HG03103 (cell line): ENCODE measurements at regions not wholly inside any gene's neighbourhood (a gene's known extent, or its start where the extent isn't known, plus 50 kb on each side); places are given as distances from the start of the nearest gene placed in this dataset.

Experiments
- ATAC-seq: cut with Tn5 transposase; IDR thresholded peaks from one replicate; pipeline ENCODE4 v1.9.1; 2021; ENCODE audit warnings: low read depth; ENCODE audit not compliant: unreplicated experiment

- no peak for ATAC-seq
Measured at GRCh38 chr11:116112087-116112935, 608.1 kb upstream of the CADM1 start.

- no peak for ATAC-seq
Measured at GRCh38 chr11:116111546-116111945, 607.3 kb upstream of the CADM1 start.

GRCh38 chr11:116110802-116111201, 606.6 kb upstream of the CADM1 start:
- no peak for ATAC-seq

GRCh38 chr11:116110356-116110755, 606.1 kb upstream of the CADM1 start:
- no peak for ATAC-seq

- ATAC-seq, result no peak
Measured at GRCh38 chr11:116109228-116109627, 605.0 kb upstream of the CADM1 start.

- no peak for ATAC-seq
Measured at GRCh38 chr11:116108161-116108560, 603.9 kb upstream of the CADM1 start.

GRCh38 chr11:116107229-116107628, 603.0 kb upstream of the CADM1 start:
- ATAC-seq, result no peak

- no peak for ATAC-seq
Measured at GRCh38 chr11:116104498-116105174, 600.4 kb upstream of the CADM1 start.

- no peak for ATAC-seq
Measured at GRCh38 chr11:116101902-116102301, 597.7 kb upstream of the CADM1 start.

GRCh38 chr11:116100016-116100415, 595.8 kb upstream of the CADM1 start:
- ATAC-seq, result no peak

- ATAC-seq, result no peak
Measured at GRCh38 chr11:116099541-116099940, 595.3 kb upstream of the CADM1 start.

- no peak for ATAC-seq
Measured at GRCh38 chr11:116096272-116096995, 592.2 kb upstream of the CADM1 start.

GRCh38 chr11:116093481-116094270, 589.5 kb upstream of the CADM1 start:
- ATAC-seq, result no peak

- ATAC-seq, result no peak
Measured at GRCh38 chr11:116093065-116093464, 588.9 kb upstream of the CADM1 start.

GRCh38 chr11:116086426-116086825, 582.2 kb upstream of the CADM1 start:
- ATAC-seq, result no peak

GRCh38 chr11:116085031-116085635, 580.9 kb upstream of the CADM1 start:
- no peak for ATAC-seq

- no peak for ATAC-seq
Measured at GRCh38 chr11:116084511-116084910, 580.3 kb upstream of the CADM1 start.

GRCh38 chr11:116082256-116082655, 578.0 kb upstream of the CADM1 start:
- ATAC-seq, result no peak

- ATAC-seq, result no peak
Measured at GRCh38 chr11:116079580-116079979, 575.4 kb upstream of the CADM1 start.

- ATAC-seq, result no peak
Measured at GRCh38 chr11:116078101-116078591, 573.9 kb upstream of the CADM1 start.
